Psoas muscle (tissue), 7 donors: ENCODE measurements at regions not wholly inside any gene's neighbourhood (a gene's known extent, or its start where the extent isn't known, plus 50 kb on each side); places are given as distances from the start of the nearest gene placed in this dataset.

Experiments used
- ATAC-seq, 4 donors: fragments of 200-7000 bp; cut with Tn5 transposase; one replicate each; pipeline ENCODE4 v1.9.1; 2020; ENCODE audit warnings: moderate library complexity in 3 of 4, mild to moderate bottlenecking in 2 of 4
- DNase-seq, 2 donors: peaks; one replicate each; pipeline ENCODE4 v3.0.0-alpha.2; 2020
- H3K27ac ChIP-seq: fragments of 200-600 bp; one replicate; pipeline ENCODE4 v1.8.0; 2022
- H3K27me3 ChIP-seq, 3 donors: fragments of 200-600 bp in 1 of 3; one replicate each; pipeline versions ENCODE4 v1.6.1 to v1.8.0; 2013 to 2022; ENCODE audit warnings: low read length in 2 of 3, mild to moderate bottlenecking in 2 of 3, moderate library complexity in 1 of 3; ENCODE audit not compliant: insufficient read depth in 3 of 3
- H3K36me3 ChIP-seq, 2 donors: fragments of 200-600 bp in 1 of 2; one replicate each; pipeline versions ENCODE4 v1.6.1 to v1.8.0; 2013 to 2022; ENCODE audit warnings: low read depth in 1 of 2, mild to moderate bottlenecking in 1 of 2, moderate library complexity in 1 of 2; ENCODE audit not compliant: insufficient read depth in 1 of 2
- H3K4me1 ChIP-seq: fragments of 200-600 bp; one replicate; pipeline ENCODE4 v1.8.0; 2022
- H3K4me3 ChIP-seq: fragments of 200-600 bp; one replicate; pipeline ENCODE4 v1.8.0; 2022; ENCODE audit warnings: mild to moderate bottlenecking
- H3K9me3 ChIP-seq: fragments of 200-600 bp; one replicate; pipeline ENCODE4 v1.8.0; 2022
- WGBS, 3 donors: extraction: QIAGEN DNeasy Blood & Tissue Kit; methylation state at CpG; one replicate each; pipeline versions ENCODE4 v1.1.6 to v1.1.7; 2013; 5-methylcytosine and 5-hydroxymethylcytosine counted together
- intact Hi-C, 2 donors: fragments of 100-400 bp; cut with DNase I; formaldehyde crosslinking; loops; one replicate each; pipeline versions ENCODE4 v1.11.0 to v1.14.2; 2022
- TF ChIP-seq, protein P1 (sequence below): fragments of 200-600 bp; IDR thresholded peaks from one replicate; pipeline ENCODE4 v1.8.0; 2022; ENCODE audit warnings: antibody characterized with exemption
- donor health status: healthy with polysubstance abuse.
- donor health status: DM: no; HTN: no; CAD: no; lungs with moderate emphysema.
- donor health status: Bipolar disorder and iron deficiency.
- donor health status: healthy.
- donor health status: DM: yes; HTN: yes; CAD: no.
- donor health status: DM: no; HTN: no; CAD: no.
- donor health status: DM: yes; HTN: yes; CAD: no.

DNA sequence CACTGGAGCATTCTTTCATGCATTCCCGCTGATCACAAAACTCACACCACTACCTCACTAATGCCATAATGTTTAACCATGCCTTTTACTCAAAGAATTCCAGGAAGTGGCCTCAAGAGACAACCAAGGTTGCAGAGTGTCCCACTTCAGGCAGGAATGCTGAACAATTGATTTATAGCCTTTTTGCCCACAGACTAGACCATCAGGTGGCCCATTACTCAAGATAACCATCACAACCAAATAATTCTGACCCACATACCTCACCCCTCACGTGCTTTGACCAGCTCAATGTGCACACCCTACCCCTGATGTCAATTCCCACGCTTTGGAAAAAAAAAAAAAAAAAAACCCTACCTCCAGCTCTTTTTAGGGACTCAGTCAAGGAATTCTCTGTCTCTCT, 220.6 kb upstream of the UFL1 start:
- 39 to 58% (median 50%) methylated on average over 3 of the region's 3 CpGs for WGBS, 3 donors
- Histone ChIP-seq H3K9me3 (no peaks in the 10 kb centered on the region), H3K27me3 (no peaks in the 10 kb centered on the region), H3K4me3 (no peak overlapping the region), H3K36me3 (no peaks in the 10 kb centered on the region), H3K4me1 (no peaks in the 10 kb centered on the region), H3K27ac (no peak overlapping the region)
- intact Hi-C loops = no loop called here
- ATAC-seq = no peak
- TF ChIP-seq, protein P1, sequence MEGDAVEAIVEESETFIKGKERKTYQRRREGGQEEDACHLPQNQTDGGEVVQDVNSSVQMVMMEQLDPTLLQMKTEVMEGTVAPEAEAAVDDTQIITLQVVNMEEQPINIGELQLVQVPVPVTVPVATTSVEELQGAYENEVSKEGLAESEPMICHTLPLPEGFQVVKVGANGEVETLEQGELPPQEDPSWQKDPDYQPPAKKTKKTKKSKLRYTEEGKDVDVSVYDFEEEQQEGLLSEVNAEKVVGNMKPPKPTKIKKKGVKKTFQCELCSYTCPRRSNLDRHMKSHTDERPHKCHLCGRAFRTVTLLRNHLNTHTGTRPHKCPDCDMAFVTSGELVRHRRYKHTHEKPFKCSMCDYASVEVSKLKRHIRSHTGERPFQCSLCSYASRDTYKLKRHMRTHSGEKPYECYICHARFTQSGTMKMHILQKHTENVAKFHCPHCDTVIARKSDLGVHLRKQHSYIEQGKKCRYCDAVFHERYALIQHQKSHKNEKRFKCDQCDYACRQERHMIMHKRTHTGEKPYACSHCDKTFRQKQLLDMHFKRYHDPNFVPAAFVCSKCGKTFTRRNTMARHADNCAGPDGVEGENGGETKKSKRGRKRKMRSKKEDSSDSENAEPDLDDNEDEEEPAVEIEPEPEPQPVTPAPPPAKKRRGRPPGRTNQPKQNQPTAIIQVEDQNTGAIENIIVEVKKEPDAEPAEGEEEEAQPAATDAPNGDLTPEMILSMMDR = no peak
- DNase-seq = no peak

DNA sequence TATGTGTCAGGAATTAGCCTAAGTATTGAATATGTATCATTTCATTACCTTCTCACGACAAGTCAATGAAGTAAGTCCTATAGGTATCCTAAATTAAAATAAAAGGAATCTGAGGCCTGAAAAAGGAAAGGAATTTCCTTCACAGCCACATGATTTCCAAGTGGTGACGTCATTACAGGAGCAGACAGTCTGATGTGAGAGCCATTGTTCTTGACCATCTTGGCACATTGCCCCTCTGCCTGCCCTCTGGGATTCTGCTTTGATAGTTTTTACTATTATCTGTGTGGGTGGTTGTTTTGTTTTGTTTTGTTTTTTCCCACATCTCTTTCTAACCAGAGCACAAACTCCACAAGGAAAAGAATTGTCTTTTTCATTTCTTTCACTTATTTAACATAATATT, 219.8 kb upstream of the UFL1 start:
- no peak overlapping the region for H3K27ac ChIP-seq
- TF ChIP-seq, protein P1 = no peak
- H3K4me3 ChIP-seq = no peak overlapping the region
- 45 to 55% (median 54%) methylated on average over 2 of the region's 2 CpGs for WGBS, 3 donors
- intact Hi-C loops = no loop called here
- H3K27me3 ChIP-seq = no peaks in the 10 kb centered on the region
- no peaks in the 10 kb centered on the region for H3K36me3 ChIP-seq
- H3K4me1 ChIP-seq = no peaks in the 10 kb centered on the region
- DNase-seq (no peak), ATAC-seq (no peak)
- no peaks in the 10 kb centered on the region for H3K9me3 ChIP-seq

DNA sequence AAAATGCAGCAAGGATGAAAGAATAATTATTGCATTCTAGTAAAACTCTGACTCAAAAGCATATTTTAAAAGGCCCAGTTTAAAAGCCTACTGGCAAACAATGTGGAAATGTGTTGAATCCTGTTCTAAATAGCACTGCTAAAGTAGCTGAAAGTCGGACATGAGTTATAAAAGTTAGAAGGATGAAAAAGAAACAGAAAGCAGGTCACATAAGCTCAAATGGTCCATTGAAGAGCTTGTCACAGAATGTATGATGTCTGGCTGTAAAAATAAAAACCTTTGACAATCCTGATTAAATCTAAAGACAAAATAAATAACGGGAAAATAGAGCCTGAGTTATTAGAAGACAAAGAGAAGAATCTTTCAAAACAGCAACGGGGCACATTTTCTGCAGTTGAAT, 218.6 kb upstream of the UFL1 start:
- intact Hi-C loops = no loop called here
- DNase-seq (no peak), ATAC-seq (no peak)
- Histone ChIP-seq H3K4me3 (no peak overlapping the region), H3K4me1 (no peaks in the 10 kb centered on the region), H3K9me3 (no peaks in the 10 kb centered on the region), H3K27me3 (no peaks in the 10 kb centered on the region), H3K27ac (no peak overlapping the region), H3K36me3 (no peaks in the 10 kb centered on the region)
- 63 to 69% (median 67%) methylated on average over 3 of the region's 3 CpGs for WGBS, 3 donors
- TF ChIP-seq, protein P1 = no peak

GRCh38 chr6:96304997-96305396, 216.6 kb upstream of the UFL1 start:
- Histone ChIP-seq H3K36me3 (no peaks in the 10 kb centered on the region), H3K4me1 (no peaks in the 10 kb centered on the region), H3K9me3 (no peaks in the 10 kb centered on the region), H3K27me3 (no peaks in the 10 kb centered on the region), H3K4me3 (no peak overlapping the region), H3K27ac (no peak overlapping the region)
- TF ChIP-seq, protein P1 = no peak
- DNase-seq (no peak), ATAC-seq (no peak)
- WGBS, 3 donors = 52 to 62% (median 57%) methylated on average over 2 of the region's 2 CpGs
- intact Hi-C loops = no loop called here

- 56 to 68% (median 67%) methylated on average over 1 of the region's 1 CpG for WGBS, 3 donors
- intact Hi-C loops = no loop called here
Observed at GRCh38 chr6:96330884-96331283, 190.7 kb upstream of the UFL1 start.

More at GRCh38 chr6:96330884-96331283, 190.7 kb upstream of the UFL1 start:
- no peak overlapping the region for H3K4me3 ChIP-seq
- H3K9me3 ChIP-seq = no peaks in the 10 kb centered on the region
- DNase-seq (no peak), ATAC-seq (no peak)
- H3K4me1 ChIP-seq = no peaks in the 10 kb centered on the region
- H3K27ac ChIP-seq = no peak overlapping the region
- TF ChIP-seq, protein P1 = no peak
- H3K36me3 ChIP-seq = no peaks in the 10 kb centered on the region
- no peaks in the 10 kb centered on the region for H3K27me3 ChIP-seq
